ENCODE measurements at regions not wholly inside any gene's neighbourhood (a gene's known extent, or its start where the extent isn't known, plus 50 kb on each side); places are given as distances from the start of the nearest gene placed in this dataset.

- no peak for TF ChIP-seq POLR2AphosphoS5 (IDR thresholded peaks at IDR 0.05; ENCODE audit: low read depth, low read length)
- TF ChIP-seq REST (IDR thresholded peaks at IDR 0.05; ENCODE audit: insufficient read depth in 1 of 2, low read depth in 2 of 2, low read length in 2 of 2): no peak
- TF ChIP-seq SIN3A (IDR thresholded peaks at IDR 0.05; ENCODE audit: borderline replicate concordance, insufficient read depth, low read length): no peak
- TF ChIP-seq TAF1 (IDR thresholded peaks at IDR 0.05; ENCODE audit: borderline replicate concordance, insufficient read depth, low read length): no peak
Observed at GRCh38 chr5:98042521-98042920, 730.9 kb upstream of the RGMB start.
